ENCODE measurements at regions not wholly inside any gene's neighbourhood (a gene's known extent, or its start where the extent isn't known, plus 50 kb on each side); places are given as distances from the start of the nearest gene placed in this dataset.

DNA sequence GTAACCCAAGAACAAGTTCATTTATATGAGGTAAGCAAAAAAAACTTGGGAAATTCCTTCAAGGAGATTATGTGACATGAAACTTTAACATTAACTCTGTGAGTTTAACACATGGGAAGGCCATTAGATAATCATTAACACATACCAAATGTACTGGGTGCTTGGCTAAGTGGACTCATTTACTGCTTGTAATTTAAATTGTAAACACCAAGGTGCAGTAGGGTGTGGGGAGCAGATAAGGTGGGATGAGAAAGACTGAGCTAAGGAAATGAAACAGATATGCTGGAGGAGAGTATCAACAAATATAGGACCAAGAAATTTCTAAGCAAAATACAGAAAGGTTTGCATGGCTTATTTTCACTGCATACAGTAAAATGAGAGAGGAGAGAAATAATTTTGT, 2384.8 kb upstream of the ACO1 start:
- intact Hi-C loops (cut with DNase I), result no loop called here
- Histone ChIP-seq H3K27me3 (no peaks in the 10 kb centered on the region), H3K27ac (replicated peaks in 1 of 4) (no peak overlapping the region), H3K4me1 (no peaks in the 10 kb centered on the region), H3K4me3 (no peak overlapping the region), H3K9me3 (no peaks in the 10 kb centered on the region), H3K36me3 (no peaks in the 10 kb centered on the region)
- DNase-seq (ENCODE audit: extremely low spot score), result no peak
- TF ChIP-seq POLR2AphosphoS5 (IDR thresholded peaks at IDR 0.05) (no peak), EP300 (IDR thresholded peaks at IDR 0.05) (no peak), POLR2A (IDR thresholded peaks at IDR 0.05; ENCODE audit: low read depth) (no peak), CTCF (IDR thresholded peaks at IDR 0.05) (no peak)

DNA sequence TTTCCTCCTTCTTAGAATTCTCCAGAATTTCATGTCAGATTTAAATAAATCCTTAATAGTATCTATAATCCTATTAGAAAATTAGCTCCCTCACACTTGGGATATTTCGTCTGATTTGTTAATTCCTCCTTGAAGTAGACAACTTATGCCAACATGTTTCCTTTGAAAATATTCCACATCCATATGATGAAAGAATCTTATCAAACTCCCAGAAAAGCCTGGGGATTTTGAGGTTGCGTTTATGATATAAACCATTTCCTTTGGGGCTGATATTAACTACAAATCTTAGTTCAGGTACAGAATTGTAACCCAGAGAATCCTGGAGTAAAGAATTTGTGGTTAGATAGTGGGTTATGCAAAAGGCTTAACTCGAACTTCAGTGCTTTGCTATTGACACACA, 2373.8 kb upstream of the ACO1 start:
- H3K4me3 ChIP-seq, result no peak overlapping the region
- H3K36me3 ChIP-seq, result no peaks in the 10 kb centered on the region
- WGBS, result 74% methylated on average over 3 of the region's 3 CpGs
- no peaks in the 10 kb centered on the region for H3K4me1 ChIP-seq
- no peak for DNase-seq (ENCODE audit: extremely low spot score)
- no peak overlapping the region for H3K27ac ChIP-seq (replicated peaks in 1 of 4)
- H3K27me3 ChIP-seq, result no peaks in the 10 kb centered on the region
- no peaks in the 10 kb centered on the region for H3K9me3 ChIP-seq
- no peak for TF ChIP-seq POLR2AphosphoS5 (IDR thresholded peaks at IDR 0.05)
- no peak for TF ChIP-seq EP300 (IDR thresholded peaks at IDR 0.05)
- TF ChIP-seq POLR2A (IDR thresholded peaks at IDR 0.05; ENCODE audit: low read depth), result no peak
- TF ChIP-seq CTCF (IDR thresholded peaks at IDR 0.05), result no peak
- intact Hi-C loops (cut with DNase I), result no loop called here

DNA sequence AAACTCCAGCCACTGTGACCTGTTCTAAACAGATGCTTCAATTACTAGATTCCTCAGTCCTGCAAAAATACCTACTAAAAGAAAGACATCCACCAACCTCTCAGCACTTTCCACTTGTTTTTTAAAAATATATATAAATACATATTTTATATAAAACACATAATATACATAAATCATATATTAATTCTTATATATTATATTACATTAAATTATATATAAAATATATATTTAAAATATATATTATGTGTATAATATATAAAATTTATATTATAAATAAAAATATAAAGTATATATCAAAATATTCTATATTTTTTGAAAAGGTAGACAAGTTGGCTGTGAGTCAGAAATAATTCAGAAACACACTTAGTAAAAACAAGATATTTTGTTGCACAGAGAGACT, 2371.8 kb upstream of the ACO1 start:
- Histone ChIP-seq H3K4me3 (no peak overlapping the region), H3K4me1 (no peaks in the 10 kb centered on the region), H3K27ac (replicated peaks in 1 of 4) (no peak overlapping the region), H3K9me3 (no peaks in the 10 kb centered on the region), H3K27me3 (no peaks in the 10 kb centered on the region), H3K36me3 (no peaks in the 10 kb centered on the region)
- TF ChIP-seq POLR2A (IDR thresholded peaks at IDR 0.05; ENCODE audit: low read depth), result no peak
- no peak for TF ChIP-seq POLR2AphosphoS5 (IDR thresholded peaks at IDR 0.05)
- no peak for TF ChIP-seq EP300 (IDR thresholded peaks at IDR 0.05)
- TF ChIP-seq CTCF (IDR thresholded peaks at IDR 0.05), result no peak
- no peak for DNase-seq (ENCODE audit: extremely low spot score)
- intact Hi-C loops (cut with DNase I), result no loop called here

DNA sequence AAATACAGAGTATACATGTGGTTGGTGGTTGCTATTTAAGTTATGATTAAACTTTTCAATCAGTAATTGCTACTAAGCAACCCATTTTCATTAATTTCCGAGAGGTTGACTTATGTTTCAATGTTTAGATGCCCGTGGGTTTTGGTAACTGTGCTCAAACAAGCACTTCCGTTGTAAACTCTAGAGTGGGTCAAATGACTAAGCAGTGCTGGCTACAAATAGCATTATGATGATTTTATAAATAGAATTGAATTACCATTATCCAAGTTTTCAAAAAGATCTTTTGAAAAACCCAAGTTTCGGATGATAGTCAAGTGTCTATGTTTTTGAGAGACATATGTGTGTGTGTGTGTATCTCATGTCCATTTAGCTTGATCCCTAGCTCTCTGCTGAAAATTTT, 2369.4 kb upstream of the ACO1 start:
- intact Hi-C loops (cut with DNase I), result no loop called here
- H3K9me3 ChIP-seq, result no peaks in the 10 kb centered on the region
- H3K27me3 ChIP-seq, result no peaks in the 10 kb centered on the region
- DNase-seq (ENCODE audit: extremely low spot score), result no peak
- H3K27ac ChIP-seq (replicated peaks in 1 of 4), result no peak overlapping the region
- 65% methylated on average over 4 of the region's 4 CpGs for WGBS
- no peaks in the 10 kb centered on the region for H3K4me1 ChIP-seq
- H3K36me3 ChIP-seq, result no peaks in the 10 kb centered on the region
- H3K4me3 ChIP-seq, result no peak overlapping the region
- no peak for TF ChIP-seq POLR2A (IDR thresholded peaks at IDR 0.05; ENCODE audit: low read depth)
- TF ChIP-seq CTCF (IDR thresholded peaks at IDR 0.05), result no peak
- no peak for TF ChIP-seq EP300 (IDR thresholded peaks at IDR 0.05)
- TF ChIP-seq POLR2AphosphoS5 (IDR thresholded peaks at IDR 0.05), result no peak

GRCh38 chr9:30020161-30020560, 2364.3 kb upstream of the ACO1 start:
- Histone ChIP-seq H3K36me3 (no peaks in the 10 kb centered on the region), H3K4me1 (no peaks in the 10 kb centered on the region), H3K27ac (replicated peaks in 1 of 4) (no peak overlapping the region), H3K4me3 (no peak overlapping the region), H3K27me3 (no peaks in the 10 kb centered on the region), H3K9me3 (no peaks in the 10 kb centered on the region)
- WGBS, result 65% methylated on average over 2 of the region's 2 CpGs
- DNase-seq (ENCODE audit: extremely low spot score), result no peak
- intact Hi-C loops (cut with DNase I), result no loop called here
- TF ChIP-seq POLR2AphosphoS5 (IDR thresholded peaks at IDR 0.05), result no peak
- no peak for TF ChIP-seq CTCF (IDR thresholded peaks at IDR 0.05)
- TF ChIP-seq EP300 (IDR thresholded peaks at IDR 0.05), result no peak
- no peak for TF ChIP-seq POLR2A (IDR thresholded peaks at IDR 0.05; ENCODE audit: low read depth)

All from esophagus muscularis mucosa (tissue), 4 donors.